ENCODE measurements at regions not wholly inside any gene's neighbourhood (a gene's known extent, or its start where the extent isn't known, plus 50 kb on each side); places are given as distances from the start of the nearest gene placed in this dataset.

GRCh38 chr7:136353287-136353686 lies 376.1 kb upstream of the MTPN start:
- Histone ChIP-seq H3K36me3 (ENCODE audit: low read length) (no peaks in the 10 kb centered on the region), H3K9me3 (ENCODE audit: insufficient read depth, low read length) (no peaks in the 10 kb centered on the region), H3K27me3 (ENCODE audit: low read length) (no peaks in the 10 kb centered on the region), H3K79me2 (ENCODE audit: insufficient read depth, low read length) (no peaks in the 10 kb centered on the region), H3K9me2 (replicated peaks; ENCODE audit: insufficient read depth, low read length) (no peaks in the 10 kb centered on the region), H3K4me3 (ENCODE audit: insufficient read depth, low read length, poor library complexity, severe bottlenecking) (no peak overlapping the region), H3F3A (ENCODE audit: insufficient read depth) (peaks cover 2% of the 10 kb centered on the region; the same call in 1 of the 2 replicates), H3K4me2 (ENCODE audit: low read depth, low read length, poor library complexity, severe bottlenecking) (peak overlapping the region; percentile 9), H4K20me1 (ENCODE audit: low read depth, low read length) (no peaks in the 10 kb centered on the region), H2AFZ (ENCODE audit: low read depth, low read length, severe bottlenecking) (no peak overlapping the region), H3K27ac (ENCODE audit: low read depth, low read length) (no peak overlapping the region), H3K9ac (ENCODE audit: low read length) (no peak overlapping the region)
- TF ChIP-seq CTCF (IDR thresholded peaks at IDR 0.05; ENCODE audit: insufficient read depth, low read length, poor library complexity, severe bottlenecking): no peak
- TF ChIP-seq EZH2phosphoT487 (conservative IDR thresholded peaks at IDR 0.05; ENCODE audit: low read length): no peak

- H3F3A ChIP-seq (ENCODE audit: insufficient read depth): no peaks in the 10 kb centered on the region
- no peaks in the 10 kb centered on the region for H3K9me2 ChIP-seq (replicated peaks; ENCODE audit: insufficient read depth, low read length)
- H3K36me3 ChIP-seq (ENCODE audit: low read length): no peaks in the 10 kb centered on the region
- H3K9me3 ChIP-seq (ENCODE audit: insufficient read depth, low read length): no peaks in the 10 kb centered on the region
- no peaks in the 10 kb centered on the region for H4K20me1 ChIP-seq (ENCODE audit: low read depth, low read length)
- no peak overlapping the region for H3K4me2 ChIP-seq (ENCODE audit: low read depth, low read length, poor library complexity, severe bottlenecking)
- no peak overlapping the region for H3K27ac ChIP-seq (ENCODE audit: low read depth, low read length)
- no peak overlapping the region for H3K4me3 ChIP-seq (ENCODE audit: insufficient read depth, low read length, poor library complexity, severe bottlenecking)
- H3K79me2 ChIP-seq (ENCODE audit: insufficient read depth, low read length): no peaks in the 10 kb centered on the region
- no peak overlapping the region for H3K9ac ChIP-seq (ENCODE audit: low read length)
- H3K27me3 ChIP-seq (ENCODE audit: low read length): no peaks in the 10 kb centered on the region
- TF ChIP-seq EZH2phosphoT487 (conservative IDR thresholded peaks at IDR 0.05; ENCODE audit: low read length) (no peak), CTCF (IDR thresholded peaks at IDR 0.05; ENCODE audit: insufficient read depth, low read length, poor library complexity, severe bottlenecking) (no peak)
- H2AFZ ChIP-seq (ENCODE audit: low read depth, low read length, severe bottlenecking): no peak overlapping the region
These were observed 371.5 kb upstream of the MTPN start for GRCh38 chr7:136348542-136349192.

- Histone ChIP-seq H3K27ac (ENCODE audit: low read depth, low read length) (no peak overlapping the region), H3K79me2 (ENCODE audit: insufficient read depth, low read length) (no peaks in the 10 kb centered on the region), H2AFZ (ENCODE audit: low read depth, low read length, severe bottlenecking) (no peak overlapping the region), H4K20me1 (ENCODE audit: low read depth, low read length) (no peaks in the 10 kb centered on the region), H3F3A (ENCODE audit: insufficient read depth) (no peaks in the 10 kb centered on the region), H3K9ac (ENCODE audit: low read length) (no peak overlapping the region), H3K4me3 (ENCODE audit: insufficient read depth, low read length, poor library complexity, severe bottlenecking) (no peak overlapping the region), H3K4me2 (ENCODE audit: low read depth, low read length, poor library complexity, severe bottlenecking) (no peak overlapping the region), H3K36me3 (ENCODE audit: low read length) (no peaks in the 10 kb centered on the region), H3K9me3 (ENCODE audit: insufficient read depth, low read length) (no peaks in the 10 kb centered on the region), H3K27me3 (ENCODE audit: low read length) (no peaks in the 10 kb centered on the region), H3K9me2 (replicated peaks; ENCODE audit: insufficient read depth, low read length) (no peaks in the 10 kb centered on the region)
- TF ChIP-seq CTCF (IDR thresholded peaks at IDR 0.05; ENCODE audit: insufficient read depth, low read length, poor library complexity, severe bottlenecking) (no peak), EZH2phosphoT487 (conservative IDR thresholded peaks at IDR 0.05; ENCODE audit: low read length) (no peak)
These were observed 371.0 kb upstream of the MTPN start for GRCh38 chr7:136348142-136348541.
